Adrenal gland (tissue), 5 donors: ENCODE measurements at regions not wholly inside any gene's neighbourhood (a gene's known extent, or its start where the extent isn't known, plus 50 kb on each side); places are given as distances from the start of the nearest gene placed in this dataset.

Experiments used
- POLR2A ChIP-seq, 2 donors: fragments of 450-650 bp; IDR thresholded peaks; one replicate each; pipeline ENCODE4 v1.6.1; 2017; ENCODE audit warnings: antibody characterized with exemption in 2 of 2, mild to moderate bottlenecking in 2 of 2, moderate library complexity in 1 of 2
- TF ChIP-seq, protein P1 (sequence below), 6 experiments: fragments of 450-650 bp in 4 of 6; fragments of 200-600 bp in 2 of 6; sonication (generic) in 1 of 6; IDR thresholded peaks; 1 replicate in 5 of 6; 2 replicates in 1 of 6; pipeline versions ENCODE4 v1.5.1 to v1.8.0; 2016 to 2021; ENCODE audit warnings: antibody characterized with exemption in 6 of 6, mild to moderate bottlenecking in 2 of 6, moderate library complexity in 1 of 6
- donor health status: DM: no; HTN: no; CAD: no.

DNA sequence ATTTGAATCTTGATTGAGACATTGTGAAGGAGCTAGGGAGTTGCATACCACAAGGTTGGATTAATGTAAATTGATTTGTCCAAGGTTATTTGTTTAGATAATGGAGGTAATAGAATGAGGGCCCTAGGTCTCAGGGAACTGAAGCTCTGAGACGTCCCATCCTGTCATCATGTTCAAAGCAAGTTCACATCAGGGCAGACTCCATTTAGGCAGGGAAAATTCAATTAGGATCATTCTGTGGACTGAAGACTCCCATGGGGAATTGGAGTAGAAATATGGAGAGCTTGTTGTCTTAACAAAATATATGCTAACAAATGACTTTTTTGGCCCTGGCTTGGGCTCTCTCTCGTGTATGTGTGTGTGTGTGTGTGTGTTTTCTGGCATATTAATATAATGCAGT is 722.0 kb upstream of the ADAMTS16 start:
- TF ChIP-seq, protein P1, sequence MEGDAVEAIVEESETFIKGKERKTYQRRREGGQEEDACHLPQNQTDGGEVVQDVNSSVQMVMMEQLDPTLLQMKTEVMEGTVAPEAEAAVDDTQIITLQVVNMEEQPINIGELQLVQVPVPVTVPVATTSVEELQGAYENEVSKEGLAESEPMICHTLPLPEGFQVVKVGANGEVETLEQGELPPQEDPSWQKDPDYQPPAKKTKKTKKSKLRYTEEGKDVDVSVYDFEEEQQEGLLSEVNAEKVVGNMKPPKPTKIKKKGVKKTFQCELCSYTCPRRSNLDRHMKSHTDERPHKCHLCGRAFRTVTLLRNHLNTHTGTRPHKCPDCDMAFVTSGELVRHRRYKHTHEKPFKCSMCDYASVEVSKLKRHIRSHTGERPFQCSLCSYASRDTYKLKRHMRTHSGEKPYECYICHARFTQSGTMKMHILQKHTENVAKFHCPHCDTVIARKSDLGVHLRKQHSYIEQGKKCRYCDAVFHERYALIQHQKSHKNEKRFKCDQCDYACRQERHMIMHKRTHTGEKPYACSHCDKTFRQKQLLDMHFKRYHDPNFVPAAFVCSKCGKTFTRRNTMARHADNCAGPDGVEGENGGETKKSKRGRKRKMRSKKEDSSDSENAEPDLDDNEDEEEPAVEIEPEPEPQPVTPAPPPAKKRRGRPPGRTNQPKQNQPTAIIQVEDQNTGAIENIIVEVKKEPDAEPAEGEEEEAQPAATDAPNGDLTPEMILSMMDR (IDR thresholded peaks at IDR 0.05), result no peak
- TF ChIP-seq POLR2A (IDR thresholded peaks at IDR 0.05), result no peak
